Vagina (tissue), 2 donors: ENCODE measurements at regions not wholly inside any gene's neighbourhood (a gene's known extent, or its start where the extent isn't known, plus 50 kb on each side); places are given as distances from the start of the nearest gene placed in this dataset.

Experiments used
- CTCF ChIP-seq, 3 experiments: fragments of 450-650 bp in 2 of 3; fragments of 200-600 bp in 1 of 3; sonication (generic) in 1 of 3; IDR thresholded peaks; one replicate each; pipeline ENCODE4 v1.5.1; 2017 to 2019; ENCODE audit warnings: antibody characterized with exemption in 3 of 3, mild to moderate bottlenecking in 2 of 3, moderate library complexity in 2 of 3
- POLR2A ChIP-seq, 2 donors: fragments of 450-650 bp; IDR thresholded peaks; one replicate each; pipeline ENCODE4 v1.6.1; 2017; ENCODE audit warnings: antibody characterized with exemption in 2 of 2, mild to moderate bottlenecking in 2 of 2, moderate library complexity in 2 of 2

GRCh38 chr5:164187785-164188184 is 682.4 kb downstream of the MAT2B start:
- no peak for TF ChIP-seq CTCF (IDR thresholded peaks at IDR 0.05)
- no peak for TF ChIP-seq POLR2A (IDR thresholded peaks at IDR 0.05)
